Lower lobe of right lung (tissue), 2 donors: ENCODE measurements at regions not wholly inside any gene's neighbourhood (a gene's known extent, or its start where the extent isn't known, plus 50 kb on each side); places are given as distances from the start of the nearest gene placed in this dataset.

ENCODE experiments used
- ATAC-seq, 2 donors: fragments of 200-7000 bp; cut with Tn5 transposase; one replicate each; pipeline ENCODE4 v1.9.1; 2020 to 2022; ENCODE audit warnings: mild to moderate bottlenecking in 2 of 2, moderate library complexity in 2 of 2
- DNase-seq: peaks from one replicate; pipeline ENCODE4 v3.0.0-alpha.2; 2020
- H3K27ac ChIP-seq: fragments of 200-600 bp; one replicate; pipeline ENCODE4 v1.8.0; 2022
- H3K27me3 ChIP-seq: fragments of 200-600 bp; one replicate; pipeline ENCODE4 v1.8.0; 2022; ENCODE audit warnings: low read depth
- H3K36me3 ChIP-seq: fragments of 200-600 bp; one replicate; pipeline ENCODE4 v1.8.0; 2022; ENCODE audit warnings: mild to moderate bottlenecking
- H3K4me1 ChIP-seq: fragments of 200-600 bp; one replicate; pipeline ENCODE4 v1.8.0; 2022
- H3K4me3 ChIP-seq: fragments of 200-600 bp; one replicate; pipeline ENCODE4 v1.8.0; 2022; ENCODE audit warnings: mild to moderate bottlenecking
- H3K9me3 ChIP-seq: fragments of 200-600 bp; one replicate; pipeline ENCODE4 v1.8.0; 2022
- intact Hi-C: fragments of 100-400 bp; cut with DNase I; formaldehyde crosslinking; loops from one replicate; pipeline ENCODE4 v1.11.0; 2022
- TF ChIP-seq, protein P1 (sequence below): fragments of 200-600 bp; IDR thresholded peaks from one replicate; pipeline ENCODE4 v1.8.0; 2022; ENCODE audit warnings: antibody characterized with exemption, mild to moderate bottlenecking
- donor health status: DM: no; HTN: yes; CAD: no; lungs with severe emphysema.

DNA sequence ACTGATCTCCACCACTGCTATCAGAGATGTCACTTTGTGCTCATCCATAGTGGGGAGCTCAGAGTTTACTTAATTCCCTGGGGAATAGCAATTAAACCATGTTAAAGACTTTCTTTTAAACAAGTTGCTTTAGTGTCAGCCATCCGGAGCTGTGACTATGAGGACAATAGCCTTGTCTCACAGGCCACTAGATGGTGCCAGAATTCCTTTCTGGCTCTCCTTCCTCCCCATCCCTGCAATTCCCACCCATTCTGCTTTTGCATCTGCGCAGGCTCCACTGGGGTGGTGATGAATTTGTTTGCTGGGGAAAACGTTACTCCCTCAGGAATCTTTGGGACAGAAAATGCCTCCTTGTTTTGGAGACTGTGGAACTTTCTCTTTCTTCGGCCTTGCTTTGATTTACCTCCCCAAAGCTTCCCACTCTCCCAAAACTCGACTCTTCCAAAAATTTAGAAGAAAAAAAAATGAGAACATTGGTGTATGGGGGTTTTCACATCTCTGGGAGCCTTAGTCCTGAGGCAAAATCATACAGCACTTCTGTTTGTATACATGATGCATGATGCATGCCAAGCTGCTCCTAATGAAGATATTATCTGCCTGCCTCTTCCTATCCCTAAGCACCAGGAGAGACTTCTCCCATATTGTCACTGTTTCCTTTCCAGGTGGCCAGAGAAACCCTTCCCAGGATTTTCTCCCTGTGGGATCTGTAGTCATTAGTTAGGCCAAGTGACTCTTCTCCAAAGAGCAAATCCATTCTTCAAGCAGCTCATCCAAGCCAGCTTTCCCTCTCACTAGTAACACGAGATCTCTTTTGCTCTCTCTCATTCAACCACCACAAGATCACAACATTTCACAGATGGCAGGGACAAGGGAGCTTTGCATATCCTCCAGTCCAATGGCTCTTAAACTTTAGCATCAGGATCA is 466.1 kb downstream of the TLR4 start:
- no peaks in the 10 kb centered on the region for H3K36me3 ChIP-seq
- H3K27me3 ChIP-seq: no peaks in the 10 kb centered on the region
- TF ChIP-seq, protein P1, sequence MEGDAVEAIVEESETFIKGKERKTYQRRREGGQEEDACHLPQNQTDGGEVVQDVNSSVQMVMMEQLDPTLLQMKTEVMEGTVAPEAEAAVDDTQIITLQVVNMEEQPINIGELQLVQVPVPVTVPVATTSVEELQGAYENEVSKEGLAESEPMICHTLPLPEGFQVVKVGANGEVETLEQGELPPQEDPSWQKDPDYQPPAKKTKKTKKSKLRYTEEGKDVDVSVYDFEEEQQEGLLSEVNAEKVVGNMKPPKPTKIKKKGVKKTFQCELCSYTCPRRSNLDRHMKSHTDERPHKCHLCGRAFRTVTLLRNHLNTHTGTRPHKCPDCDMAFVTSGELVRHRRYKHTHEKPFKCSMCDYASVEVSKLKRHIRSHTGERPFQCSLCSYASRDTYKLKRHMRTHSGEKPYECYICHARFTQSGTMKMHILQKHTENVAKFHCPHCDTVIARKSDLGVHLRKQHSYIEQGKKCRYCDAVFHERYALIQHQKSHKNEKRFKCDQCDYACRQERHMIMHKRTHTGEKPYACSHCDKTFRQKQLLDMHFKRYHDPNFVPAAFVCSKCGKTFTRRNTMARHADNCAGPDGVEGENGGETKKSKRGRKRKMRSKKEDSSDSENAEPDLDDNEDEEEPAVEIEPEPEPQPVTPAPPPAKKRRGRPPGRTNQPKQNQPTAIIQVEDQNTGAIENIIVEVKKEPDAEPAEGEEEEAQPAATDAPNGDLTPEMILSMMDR: peak; percentile 45
- no peaks in the 10 kb centered on the region for H3K4me1 ChIP-seq
- DNase-seq: no peak
- intact Hi-C loops: no loop called here
- H3K27ac ChIP-seq: no peak overlapping the region
- H3K4me3 ChIP-seq: no peak overlapping the region
- ATAC-seq: no peak
- no peaks in the 10 kb centered on the region for H3K9me3 ChIP-seq

DNA sequence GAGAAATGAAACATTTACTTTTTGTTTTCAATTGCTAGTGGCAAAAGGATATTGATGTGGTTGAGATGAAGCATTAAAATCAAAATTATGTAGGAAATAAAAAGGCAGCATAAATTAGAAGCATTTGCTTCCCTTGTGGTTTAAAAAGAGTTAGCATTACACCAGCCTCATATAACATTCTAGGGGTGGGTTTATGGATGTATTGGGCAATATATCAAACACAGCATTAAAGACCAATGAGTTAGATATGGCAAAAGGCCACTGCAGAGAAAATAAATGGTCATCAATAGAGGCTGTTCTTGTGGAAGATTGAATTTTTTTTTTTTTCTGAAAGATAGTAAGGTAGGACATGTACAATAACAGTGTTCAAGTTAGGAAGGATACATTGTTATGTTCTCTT is 473.0 kb downstream of the TLR4 start:
- ATAC-seq: no peak

DNA sequence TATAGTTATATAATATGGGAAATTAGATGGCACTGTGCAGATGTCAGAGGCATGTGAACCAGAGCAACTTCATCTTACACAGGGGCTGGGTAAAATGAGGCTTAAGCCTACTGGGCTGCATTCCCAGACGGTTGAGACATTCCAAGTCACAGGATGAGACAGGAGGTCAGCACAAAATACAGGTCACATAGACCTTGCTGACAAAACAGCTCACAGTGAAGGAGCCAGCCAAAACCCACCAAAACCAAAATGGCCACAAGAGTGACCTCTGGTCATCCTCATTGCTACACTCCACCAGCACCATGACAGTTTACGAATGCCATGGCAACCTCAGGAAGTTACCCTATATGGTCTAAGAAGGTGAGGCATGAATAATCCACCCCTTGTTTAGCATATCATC is 479.4 kb downstream of the TLR4 start:
- Histone ChIP-seq H3K36me3 (no peaks in the 10 kb centered on the region), H3K27me3 (no peaks in the 10 kb centered on the region), H3K27ac (no peak overlapping the region), H3K4me3 (no peak overlapping the region), H3K9me3 (no peaks in the 10 kb centered on the region), H3K4me1 (no peaks in the 10 kb centered on the region)
- TF ChIP-seq, protein P1: no peak
- intact Hi-C loops: no loop called here
- DNase-seq (no peak), ATAC-seq (no peak)

More for the DNA sequence above, 473.0 kb downstream of the TLR4 start:
- no peaks in the 10 kb centered on the region for H3K4me1 ChIP-seq
- H3K9me3 ChIP-seq: no peaks in the 10 kb centered on the region
- intact Hi-C loops: no loop called here
- no peak overlapping the region for H3K4me3 ChIP-seq
- H3K36me3 ChIP-seq: no peaks in the 10 kb centered on the region
- no peak for DNase-seq
- TF ChIP-seq, protein P1: no peak
- no peaks in the 10 kb centered on the region for H3K27me3 ChIP-seq
- H3K27ac ChIP-seq: no peak overlapping the region

DNA sequence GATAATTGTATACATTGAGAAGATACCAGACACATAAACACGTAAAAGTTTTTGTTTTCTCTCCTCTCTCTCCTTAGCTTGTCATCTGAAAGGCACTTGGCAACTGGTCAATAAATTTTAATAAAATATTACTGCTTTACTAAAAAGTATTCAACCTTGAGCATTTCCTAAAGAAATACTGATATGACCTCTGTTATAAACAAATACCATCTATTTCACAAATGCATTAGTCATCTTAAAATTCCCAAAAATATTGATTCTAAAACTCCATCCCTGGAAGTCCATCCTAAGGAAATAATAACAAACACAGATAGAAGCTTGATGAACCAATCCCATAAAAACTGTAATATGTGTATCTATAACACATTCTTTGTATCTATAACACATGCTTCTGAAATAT is 483.2 kb downstream of the TLR4 start:
- Histone ChIP-seq H3K27ac (no peak overlapping the region), H3K36me3 (no peaks in the 10 kb centered on the region), H3K9me3 (no peaks in the 10 kb centered on the region), H3K27me3 (no peaks in the 10 kb centered on the region), H3K4me3 (no peak overlapping the region), H3K4me1 (no peaks in the 10 kb centered on the region)
- ATAC-seq: no peak
- TF ChIP-seq, protein P1: no peak
- intact Hi-C loops: no loop called here
- no peak for DNase-seq

DNA sequence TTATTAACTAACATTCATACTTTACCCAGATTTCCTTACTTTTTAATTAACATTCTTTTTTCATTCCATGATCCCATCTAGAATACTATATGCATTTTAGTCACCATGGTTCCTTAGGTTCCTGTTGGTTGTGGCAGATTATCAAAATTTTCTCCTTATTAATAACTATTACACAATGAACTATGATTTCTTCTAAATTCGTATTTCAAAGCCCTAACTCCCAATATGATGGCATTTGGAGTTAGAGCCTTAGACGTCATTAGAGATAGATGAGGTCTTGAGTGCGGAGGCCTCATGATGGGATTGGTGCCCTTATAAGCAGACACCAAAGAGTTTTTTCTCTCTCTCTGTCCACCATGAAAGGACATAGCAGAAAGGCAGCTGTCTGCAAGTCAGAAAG is 485.4 kb downstream of the TLR4 start:
- ATAC-seq: no peak
- TF ChIP-seq, protein P1: no peak

More for the DNA sequence above, 485.4 kb downstream of the TLR4 start:
- no peak for DNase-seq
- Histone ChIP-seq H3K36me3 (no peaks in the 10 kb centered on the region), H3K27ac (no peak overlapping the region), H3K27me3 (no peaks in the 10 kb centered on the region), H3K9me3 (no peaks in the 10 kb centered on the region), H3K4me3 (no peak overlapping the region), H3K4me1 (no peaks in the 10 kb centered on the region)
- intact Hi-C loops: no loop called here
